GM12878 (cell line): ENCODE measurements at regions not wholly inside any gene's neighbourhood (a gene's known extent, or its start where the extent isn't known, plus 50 kb on each side); places are given as distances from the start of the nearest gene placed in this dataset.

Experiments
- BHLHE40 ChIP-seq, 2 experiments: fragments of 450-650 bp in 1 of 2; IDR thresholded peaks; 2 replicates each; pipeline ENCODE4 v1.6.1; 2011 to 2017; ENCODE audit warnings: low read depth in 2 of 2, borderline replicate concordance in 1 of 2, improper control_type of control experiment in 1 of 2, low read length in 1 of 2, mild to moderate bottlenecking in 1 of 2
- RFX5 ChIP-seq: IDR thresholded peaks from 2 replicates; pipeline ENCODE4 v1.6.1; 2011; ENCODE audit warnings: low read depth, low read length, improper control_type of control experiment
- RUNX3 ChIP-seq: IDR thresholded peaks from 2 replicates; pipeline ENCODE4 v1.6.1; 2012; ENCODE audit warnings: low read length, inconsistent platforms
- TF ChIP-seq, protein P1 (sequence below): fragments of 450-650 bp; IDR thresholded peaks from 2 replicates; pipeline ENCODE4 v1.6.1; 2014; ENCODE audit warnings: mild to moderate bottlenecking
- TF ChIP-seq, protein P2 (sequence below): fragments of 450-650 bp; formaldehyde crosslinking; IDR thresholded peaks from 2 replicates; pipeline ENCODE4 v1.4.0; 2020; ENCODE audit warnings: mild to moderate bottlenecking, moderate library complexity
- TF ChIP-seq, protein P3 (sequence below): fragments of 450-650 bp; IDR thresholded peaks from 2 replicates; pipeline ENCODE4 v1.6.1; 2017; ENCODE audit warnings: mild to moderate bottlenecking
- TF ChIP-seq, protein P4 (sequence below): IDR thresholded peaks from 2 replicates; pipeline ENCODE4 v1.6.1; 2012; ENCODE audit warnings: low read depth, low read length, improper control_type of control experiment

DNA sequence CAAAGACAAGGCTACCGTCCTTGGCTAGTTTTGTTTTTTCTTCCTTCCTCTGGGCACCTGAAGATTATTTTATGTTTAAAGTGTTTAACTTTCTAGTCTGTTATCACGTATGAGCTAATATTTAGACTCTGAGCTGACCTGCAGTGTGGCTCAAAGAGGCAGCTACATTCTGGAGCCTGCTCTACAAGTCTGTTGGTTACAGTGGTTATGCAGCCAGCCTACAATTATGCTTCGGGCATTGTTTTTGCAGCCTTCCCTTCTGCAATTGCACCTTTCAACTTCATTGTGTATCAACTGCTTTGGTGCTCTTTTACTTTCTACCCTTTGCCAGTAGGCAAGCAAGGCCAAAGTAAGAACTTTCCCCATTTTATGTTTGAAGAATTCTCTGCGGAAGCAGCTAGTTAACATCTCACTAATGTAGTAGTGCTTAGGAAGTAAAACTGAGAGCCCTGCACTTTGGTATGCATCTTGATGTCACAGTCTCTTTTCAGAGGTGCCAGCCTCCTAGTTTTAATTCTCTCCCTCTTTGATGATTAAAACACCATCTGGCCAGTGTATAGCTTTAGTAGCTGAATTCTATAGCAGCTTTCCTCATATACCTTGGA lies 322.1 kb downstream of the FAM170A start (continued):
- TF ChIP-seq, protein P1, sequence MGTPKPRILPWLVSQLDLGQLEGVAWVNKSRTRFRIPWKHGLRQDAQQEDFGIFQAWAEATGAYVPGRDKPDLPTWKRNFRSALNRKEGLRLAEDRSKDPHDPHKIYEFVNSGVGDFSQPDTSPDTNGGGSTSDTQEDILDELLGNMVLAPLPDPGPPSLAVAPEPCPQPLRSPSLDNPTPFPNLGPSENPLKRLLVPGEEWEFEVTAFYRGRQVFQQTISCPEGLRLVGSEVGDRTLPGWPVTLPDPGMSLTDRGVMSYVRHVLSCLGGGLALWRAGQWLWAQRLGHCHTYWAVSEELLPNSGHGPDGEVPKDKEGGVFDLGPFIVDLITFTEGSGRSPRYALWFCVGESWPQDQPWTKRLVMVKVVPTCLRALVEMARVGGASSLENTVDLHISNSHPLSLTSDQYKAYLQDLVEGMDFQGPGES: no peak
- TF ChIP-seq, protein P2, sequence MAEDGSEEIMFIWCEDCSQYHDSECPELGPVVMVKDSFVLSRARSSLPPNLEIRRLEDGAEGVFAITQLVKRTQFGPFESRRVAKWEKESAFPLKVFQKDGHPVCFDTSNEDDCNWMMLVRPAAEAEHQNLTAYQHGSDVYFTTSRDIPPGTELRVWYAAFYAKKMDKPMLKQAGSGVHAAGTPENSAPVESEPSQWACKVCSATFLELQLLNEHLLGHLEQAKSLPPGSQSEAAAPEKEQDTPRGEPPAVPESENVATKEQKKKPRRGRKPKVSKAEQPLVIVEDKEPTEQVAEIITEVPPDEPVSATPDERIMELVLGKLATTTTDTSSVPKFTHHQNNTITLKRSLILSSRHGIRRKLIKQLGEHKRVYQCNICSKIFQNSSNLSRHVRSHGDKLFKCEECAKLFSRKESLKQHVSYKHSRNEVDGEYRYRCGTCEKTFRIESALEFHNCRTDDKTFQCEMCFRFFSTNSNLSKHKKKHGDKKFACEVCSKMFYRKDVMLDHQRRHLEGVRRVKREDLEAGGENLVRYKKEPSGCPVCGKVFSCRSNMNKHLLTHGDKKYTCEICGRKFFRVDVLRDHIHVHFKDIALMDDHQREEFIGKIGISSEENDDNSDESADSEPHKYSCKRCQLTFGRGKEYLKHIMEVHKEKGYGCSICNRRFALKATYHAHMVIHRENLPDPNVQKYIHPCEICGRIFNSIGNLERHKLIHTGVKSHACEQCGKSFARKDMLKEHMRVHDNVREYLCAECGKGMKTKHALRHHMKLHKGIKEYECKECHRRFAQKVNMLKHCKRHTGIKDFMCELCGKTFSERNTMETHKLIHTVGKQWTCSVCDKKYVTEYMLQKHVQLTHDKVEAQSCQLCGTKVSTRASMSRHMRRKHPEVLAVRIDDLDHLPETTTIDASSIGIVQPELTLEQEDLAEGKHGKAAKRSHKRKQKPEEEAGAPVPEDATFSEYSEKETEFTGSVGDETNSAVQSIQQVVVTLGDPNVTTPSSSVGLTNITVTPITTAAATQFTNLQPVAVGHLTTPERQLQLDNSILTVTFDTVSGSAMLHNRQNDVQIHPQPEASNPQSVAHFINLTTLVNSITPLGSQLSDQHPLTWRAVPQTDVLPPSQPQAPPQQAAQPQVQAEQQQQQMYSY (CRISPR knock-in tag): no peak
- TF ChIP-seq BHLHE40 (IDR thresholded peaks at IDR 0.05; ENCODE audit: borderline replicate concordance in 1 of 2, low read depth in 2 of 2, low read length in 1 of 2) (no peak), RFX5 (no peak), RUNX3 (no peak)
- TF ChIP-seq, protein P3, sequence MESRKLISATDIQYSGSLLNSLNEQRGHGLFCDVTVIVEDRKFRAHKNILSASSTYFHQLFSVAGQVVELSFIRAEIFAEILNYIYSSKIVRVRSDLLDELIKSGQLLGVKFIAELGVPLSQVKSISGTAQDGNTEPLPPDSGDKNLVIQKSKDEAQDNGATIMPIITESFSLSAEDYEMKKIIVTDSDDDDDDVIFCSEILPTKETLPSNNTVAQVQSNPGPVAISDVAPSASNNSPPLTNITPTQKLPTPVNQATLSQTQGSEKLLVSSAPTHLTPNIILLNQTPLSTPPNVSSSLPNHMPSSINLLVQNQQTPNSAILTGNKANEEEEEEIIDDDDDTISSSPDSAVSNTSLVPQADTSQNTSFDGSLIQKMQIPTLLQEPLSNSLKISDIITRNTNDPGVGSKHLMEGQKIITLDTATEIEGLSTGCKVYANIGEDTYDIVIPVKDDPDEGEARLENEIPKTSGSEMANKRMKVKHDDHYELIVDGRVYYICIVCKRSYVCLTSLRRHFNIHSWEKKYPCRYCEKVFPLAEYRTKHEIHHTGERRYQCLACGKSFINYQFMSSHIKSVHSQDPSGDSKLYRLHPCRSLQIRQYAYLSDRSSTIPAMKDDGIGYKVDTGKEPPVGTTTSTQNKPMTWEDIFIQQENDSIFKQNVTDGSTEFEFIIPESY: no peak
- TF ChIP-seq, protein P4, sequence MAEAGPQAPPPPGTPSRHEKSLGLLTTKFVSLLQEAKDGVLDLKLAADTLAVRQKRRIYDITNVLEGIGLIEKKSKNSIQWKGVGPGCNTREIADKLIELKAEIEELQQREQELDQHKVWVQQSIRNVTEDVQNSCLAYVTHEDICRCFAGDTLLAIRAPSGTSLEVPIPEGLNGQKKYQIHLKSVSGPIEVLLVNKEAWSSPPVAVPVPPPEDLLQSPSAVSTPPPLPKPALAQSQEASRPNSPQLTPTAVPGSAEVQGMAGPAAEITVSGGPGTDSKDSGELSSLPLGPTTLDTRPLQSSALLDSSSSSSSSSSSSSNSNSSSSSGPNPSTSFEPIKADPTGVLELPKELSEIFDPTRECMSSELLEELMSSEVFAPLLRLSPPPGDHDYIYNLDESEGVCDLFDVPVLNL: no peak
